Prostate gland (tissue), 2 donors: ENCODE measurements at regions not wholly inside any gene's neighbourhood (a gene's known extent, or its start where the extent isn't known, plus 50 kb on each side); places are given as distances from the start of the nearest gene placed in this dataset.
"Not testable (repeated sequence)": the region's sequence is repeated elsewhere in the genome, so short reads cannot be mapped to it uniquely, and the experiment has no call there.

Experiments
- DNase-seq: peaks from one replicate; pipeline ENCODE4 v3.0.0-alpha.2; 2019; ENCODE audit warnings: low spot score
- H3K27ac ChIP-seq, 2 donors: fragments of 200-600 bp; sonication (generic); 2 replicates each; pipeline ENCODE4 v1.5.1; 2017 to 2019
- H3K27me3 ChIP-seq: fragments of 200-600 bp; sonication (generic); replicated peaks from 2 replicates; pipeline ENCODE4 v1.5.1; 2019; ENCODE audit not compliant: insufficient read depth
- H3K36me3 ChIP-seq, 2 donors: fragments of 200-600 bp; sonication (generic); 1 replicate in 1 of 2; 2 replicates in 1 of 2; pipeline versions ENCODE4 v1.5.1 to v1.8.1; 2017 to 2019
- H3K4me1 ChIP-seq: fragments of 200-600 bp; sonication (generic); replicated peaks from 2 replicates; pipeline ENCODE4 v1.5.1; 2019
- H3K4me3 ChIP-seq, 2 donors: fragments of 200-600 bp; sonication (generic); 2 replicates each; pipeline ENCODE4 v1.5.1; 2017 to 2019
- H3K9me3 ChIP-seq: fragments of 200-600 bp; sonication (generic); 2 replicates; pipeline ENCODE4 v1.5.1; 2017
- CTCF ChIP-seq, 4 experiments: fragments of 200-600 bp in 2 of 4; fragments of 450-650 bp in 2 of 4; sonication (generic) in 2 of 4; IDR thresholded peaks; 1 replicate in 3 of 4; 2 replicates in 1 of 4; pipeline ENCODE4 v1.5.1; 2016 to 2019; ENCODE audit warnings: antibody characterized with exemption in 4 of 4, mild to moderate bottlenecking in 2 of 4, moderate library complexity in 2 of 4
- POLR2A ChIP-seq: fragments of 450-650 bp; IDR thresholded peaks from one replicate; pipeline ENCODE4 v1.6.1; 2016; ENCODE audit warnings: antibody characterized with exemption, mild to moderate bottlenecking
- POLR2AphosphoS5 ChIP-seq: sonication (generic); formaldehyde crosslinking; IDR thresholded peaks from one replicate; pipeline ENCODE4 v1.6.1; 2017; ENCODE audit warnings: antibody characterized with exemption
- WGBS: methylation state at CpG from one replicate; pipeline ENCODE4 v1.1.5; 2018; 5-methylcytosine and 5-hydroxymethylcytosine counted together
- intact Hi-C: fragments of 100-400 bp; cut with DNase I; formaldehyde crosslinking; loops from one replicate; pipeline ENCODE4 v1.14.2; 2022

GRCh38 chr2:90221300-90221651 is 1529.8 kb downstream of the RPIA start:
- intact Hi-C loops = no loop called here
- H3K27me3 ChIP-seq = no peaks in the 10 kb centered on the region
- H3K4me3 ChIP-seq = no peak overlapping the region
- TF ChIP-seq POLR2A = no peak
- TF ChIP-seq CTCF (IDR thresholded peaks at IDR 0.05) = no peak
- no peak for TF ChIP-seq POLR2AphosphoS5
- no peaks in the 10 kb centered on the region for H3K36me3 ChIP-seq
- WGBS = 33% methylated on average over 1 of the region's 1 CpG
- H3K4me1 ChIP-seq = no peaks in the 10 kb centered on the region
- H3K9me3 ChIP-seq = no peaks in the 10 kb centered on the region
- no peak for DNase-seq
- no peak overlapping the region for H3K27ac ChIP-seq

- H3K4me1 ChIP-seq, DNase-seq, H3K27me3 ChIP-seq, H3K9me3 ChIP-seq, H3K27ac ChIP-seq, H3K4me3 ChIP-seq, intact Hi-C loops, H3K36me3 ChIP-seq: not testable (repeated sequence)
Observed at GRCh38 chr2:90224767-90225166, 1533.3 kb downstream of the RPIA start.

GRCh38 chr2:90226465-90227072 is 1535.1 kb downstream of the RPIA start:
- H3K9me3 ChIP-seq, H3K4me1 ChIP-seq, DNase-seq, H3K36me3 ChIP-seq, H3K4me3 ChIP-seq, H3K27ac ChIP-seq, intact Hi-C loops, H3K27me3 ChIP-seq: not testable (repeated sequence)
- whole genome bisulfite sequencing = 6% methylated on average over 5 of the region's 5 CpGs

GRCh38 chr2:90231199-90231598 is 1539.7 kb downstream of the RPIA start:
- intact Hi-C loops = not testable (repeated sequence)

GRCh38 chr2:90235452-90235851 is 1544.0 kb downstream of the RPIA start:
- 17% methylated on average over 1 of the region's 1 CpG for WGBS
- H3K27me3 ChIP-seq, H3K4me3 ChIP-seq, intact Hi-C loops, DNase-seq, H3K4me1 ChIP-seq, H3K9me3 ChIP-seq, H3K36me3 ChIP-seq, H3K27ac ChIP-seq: not testable (repeated sequence)

More at GRCh38 chr2:90231199-90231598, 1539.7 kb downstream of the RPIA start:
- H3K4me3 ChIP-seq, DNase-seq, H3K27ac ChIP-seq, H3K4me1 ChIP-seq, H3K9me3 ChIP-seq, H3K36me3 ChIP-seq, H3K27me3 ChIP-seq: not testable (repeated sequence)
- 83% methylated on average over 4 of the region's 4 CpGs for WGBS

GRCh38 chr2:90237923-90238361 is 1546.5 kb downstream of the RPIA start:
- H3K4me3 ChIP-seq, H3K27me3 ChIP-seq, H3K36me3 ChIP-seq, intact Hi-C loops, H3K9me3 ChIP-seq, H3K27ac ChIP-seq, H3K4me1 ChIP-seq: not testable (repeated sequence)
- DNase-seq = peak; percentile 26
- 19% methylated on average over 31 of the region's 31 CpGs for WGBS

GRCh38 chr2:90238505-90239230 is 1547.2 kb downstream of the RPIA start:
- H3K4me3 ChIP-seq, intact Hi-C loops, H3K27ac ChIP-seq, H3K9me3 ChIP-seq, H3K4me1 ChIP-seq, H3K36me3 ChIP-seq, H3K27me3 ChIP-seq, DNase-seq: not testable (repeated sequence)
- WGBS = 92% methylated on average over 37 of the region's 43 CpGs

GRCh38 chr2:90239769-90240168 is 1548.3 kb downstream of the RPIA start:
- DNase-seq, H3K27ac ChIP-seq, intact Hi-C loops, H3K9me3 ChIP-seq, H3K27me3 ChIP-seq, H3K4me1 ChIP-seq, H3K4me3 ChIP-seq, H3K36me3 ChIP-seq: not testable (repeated sequence)
- 49% methylated on average over 5 of the region's 6 CpGs for WGBS

GRCh38 chr2:90244902-90245765 is 1553.7 kb downstream of the RPIA start:
- 91% methylated on average over 68 of the region's 94 CpGs for WGBS
- H3K27ac ChIP-seq, H3K9me3 ChIP-seq, H3K4me1 ChIP-seq, H3K27me3 ChIP-seq, DNase-seq, intact Hi-C loops, H3K36me3 ChIP-seq, H3K4me3 ChIP-seq: not testable (repeated sequence)

- H3K4me3 ChIP-seq, intact Hi-C loops, DNase-seq, H3K9me3 ChIP-seq, H3K27ac ChIP-seq, H3K27me3 ChIP-seq, H3K4me1 ChIP-seq, H3K36me3 ChIP-seq: not testable (repeated sequence)
- 94% methylated on average over 11 of the region's 14 CpGs for WGBS
Observed at GRCh38 chr2:90248400-90248799, 1556.9 kb downstream of the RPIA start.

GRCh38 chr2:90250350-90250749 is 1558.9 kb downstream of the RPIA start:
- H3K4me1 ChIP-seq, H3K4me3 ChIP-seq, H3K27me3 ChIP-seq, DNase-seq, intact Hi-C loops, H3K9me3 ChIP-seq, H3K36me3 ChIP-seq, H3K27ac ChIP-seq: not testable (repeated sequence)
- WGBS = 83% methylated on average over 8 of the region's 8 CpGs
